Ishikawa (cell line): ENCODE measurements at regions not wholly inside any gene's neighbourhood (a gene's known extent, or its start where the extent isn't known, plus 50 kb on each side); places are given as distances from the start of the nearest gene placed in this dataset.

ENCODE experiments used
- CEBPB ChIP-seq: IDR thresholded peaks from 2 replicates; pipeline ENCODE4 v1.6.1; 2012
- EP300 ChIP-seq: IDR thresholded peaks from 2 replicates; pipeline ENCODE4 v1.6.1; 2012; ENCODE audit warnings: borderline replicate concordance
- FOXM1 ChIP-seq: IDR thresholded peaks from 2 replicates; pipeline ENCODE4 v1.6.1; 2012; ENCODE audit warnings: low read depth, borderline replicate concordance
- MAX ChIP-seq: IDR thresholded peaks from 2 replicates; pipeline ENCODE4 v1.6.1; 2012
- NFIC ChIP-seq: IDR thresholded peaks from 2 replicates; pipeline ENCODE4 v1.6.1; 2012
- RAD21 ChIP-seq: IDR thresholded peaks from 2 replicates; pipeline ENCODE4 v1.6.1; 2012; ENCODE audit warnings: low read depth
- TEAD4 ChIP-seq: IDR thresholded peaks from 2 replicates; pipeline ENCODE4 v1.6.1; 2012
- USF1 ChIP-seq: IDR thresholded peaks from 2 replicates; pipeline ENCODE4 v1.6.1; 2012
- YY1 ChIP-seq: IDR thresholded peaks from 2 replicates; pipeline ENCODE4 v1.6.1; 2012; ENCODE audit warnings: low read depth
- TF ChIP-seq, protein P1 (sequence below): IDR thresholded peaks from 2 replicates; pipeline ENCODE4 v1.6.1; 2012; ENCODE audit warnings: low read depth, mild to moderate bottlenecking

DNA sequence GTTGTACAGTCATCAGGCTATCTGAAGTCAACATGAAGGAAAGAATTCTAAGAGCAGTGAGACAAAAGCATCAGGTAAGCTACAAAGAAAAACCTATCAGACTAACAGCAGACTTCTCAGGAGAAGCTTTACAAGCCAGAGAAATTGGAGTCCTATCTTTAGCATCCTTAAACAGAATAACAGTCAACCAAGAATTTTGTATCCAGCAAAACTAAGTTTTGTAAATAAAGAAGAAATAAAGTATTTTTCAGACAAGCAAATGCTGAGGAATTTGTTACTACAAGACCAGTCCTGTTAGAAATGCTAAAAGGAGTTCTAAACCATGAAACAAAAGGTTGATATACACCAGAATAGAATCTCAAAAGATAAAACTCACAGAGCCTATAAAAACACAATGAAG lies 501.2 kb downstream of the ZNF608 start:
- no peak for TF ChIP-seq EP300
- TF ChIP-seq, protein P1, sequence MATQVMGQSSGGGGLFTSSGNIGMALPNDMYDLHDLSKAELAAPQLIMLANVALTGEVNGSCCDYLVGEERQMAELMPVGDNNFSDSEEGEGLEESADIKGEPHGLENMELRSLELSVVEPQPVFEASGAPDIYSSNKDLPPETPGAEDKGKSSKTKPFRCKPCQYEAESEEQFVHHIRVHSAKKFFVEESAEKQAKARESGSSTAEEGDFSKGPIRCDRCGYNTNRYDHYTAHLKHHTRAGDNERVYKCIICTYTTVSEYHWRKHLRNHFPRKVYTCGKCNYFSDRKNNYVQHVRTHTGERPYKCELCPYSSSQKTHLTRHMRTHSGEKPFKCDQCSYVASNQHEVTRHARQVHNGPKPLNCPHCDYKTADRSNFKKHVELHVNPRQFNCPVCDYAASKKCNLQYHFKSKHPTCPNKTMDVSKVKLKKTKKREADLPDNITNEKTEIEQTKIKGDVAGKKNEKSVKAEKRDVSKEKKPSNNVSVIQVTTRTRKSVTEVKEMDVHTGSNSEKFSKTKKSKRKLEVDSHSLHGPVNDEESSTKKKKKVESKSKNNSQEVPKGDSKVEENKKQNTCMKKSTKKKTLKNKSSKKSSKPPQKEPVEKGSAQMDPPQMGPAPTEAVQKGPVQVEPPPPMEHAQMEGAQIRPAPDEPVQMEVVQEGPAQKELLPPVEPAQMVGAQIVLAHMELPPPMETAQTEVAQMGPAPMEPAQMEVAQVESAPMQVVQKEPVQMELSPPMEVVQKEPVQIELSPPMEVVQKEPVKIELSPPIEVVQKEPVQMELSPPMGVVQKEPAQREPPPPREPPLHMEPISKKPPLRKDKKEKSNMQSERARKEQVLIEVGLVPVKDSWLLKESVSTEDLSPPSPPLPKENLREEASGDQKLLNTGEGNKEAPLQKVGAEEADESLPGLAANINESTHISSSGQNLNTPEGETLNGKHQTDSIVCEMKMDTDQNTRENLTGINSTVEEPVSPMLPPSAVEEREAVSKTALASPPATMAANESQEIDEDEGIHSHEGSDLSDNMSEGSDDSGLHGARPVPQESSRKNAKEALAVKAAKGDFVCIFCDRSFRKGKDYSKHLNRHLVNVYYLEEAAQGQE: no peak
- no peak for TF ChIP-seq FOXM1
- no peak for TF ChIP-seq RAD21
- TF ChIP-seq TEAD4: no peak
- no peak for TF ChIP-seq USF1
- TF ChIP-seq NFIC: no peak
- TF ChIP-seq YY1: no peak
- TF ChIP-seq CEBPB: no peak
- no peak for TF ChIP-seq MAX
